ENCODE measurements at regions not wholly inside any gene's neighbourhood (a gene's known extent, or its start where the extent isn't known, plus 50 kb on each side); places are given as distances from the start of the nearest gene placed in this dataset.

DNA sequence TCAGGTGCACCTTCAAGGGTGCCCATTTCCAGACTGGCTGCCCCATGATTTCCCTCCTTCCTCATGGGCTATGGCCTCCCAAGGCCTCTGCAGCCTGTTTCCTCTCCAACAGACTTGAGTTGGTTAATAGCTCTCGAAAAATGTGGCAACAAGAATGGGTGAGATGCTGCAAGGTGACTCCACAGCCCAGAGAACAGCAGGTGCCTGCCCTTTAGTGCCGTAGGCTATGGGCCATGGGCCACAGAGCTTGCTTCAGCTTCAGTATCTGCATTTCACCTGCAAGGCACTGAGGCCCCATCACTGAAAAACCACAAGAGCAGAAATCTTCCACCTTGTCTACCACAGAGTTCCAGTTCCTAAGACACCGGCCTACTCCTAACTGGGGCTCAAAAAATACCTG is 122.0 kb downstream of the ETS2 start:
- no peaks in the 10 kb centered on the region; a peak in 1 of 4 replicates for H3K27me3 ChIP-seq (replicated peaks in 1 of 2; ENCODE audit: control insufficient read depth in 2 of 2, insufficient read depth in 2 of 2, low read length in 1 of 2)
- ChIA-PET POLR2A (no interaction called here), CTCF (no interaction called here), RAD21 (ENCODE audit: unreplicated experiment) (no interaction called here), SMC1A (ENCODE audit: uncharacterized antibody, unreplicated experiment) (no interaction called here)
- H3K4me3 ChIP-seq = no peak overlapping the region
- no peak overlapping the region for H3K9ac ChIP-seq (ENCODE audit: control insufficient read depth, insufficient read depth, low read length)
- 39% methylated on average over 3 of the region's 3 CpGs for WGBS (ENCODE audit: insufficient coverage, insufficient replicate concordance, low lambda C conversion rate, missing lambda C conversion rate)
- DNase-seq (ENCODE audit: low read depth, low spot score) = no peak
- no peak overlapping the region for H3K4me2 ChIP-seq (ENCODE audit: control insufficient read depth, insufficient read depth)
- intact Hi-C loops (cut with micrococcal nuclease; ENCODE audit: unreplicated experiment) = no loop called here
- no peak overlapping the region for H2AFZ ChIP-seq (ENCODE audit: control insufficient read depth, low read depth, low read length)
- no peak for ATAC-seq
- H3K4me1 ChIP-seq (ENCODE audit: control insufficient read depth, insufficient read depth, low read length) = no peaks in the 10 kb centered on the region
- no peaks in the 10 kb centered on the region for H3K9me3 ChIP-seq (replicated peaks; ENCODE audit: control insufficient read depth, insufficient read depth, low read length)
- in situ Hi-C loops (cut with MboI) = no loop called here
- H3K36me3 ChIP-seq (ENCODE audit: control insufficient read depth in 2 of 2, insufficient read depth in 2 of 2, low read length in 1 of 2) = no peaks in the 10 kb centered on the region
- no peak overlapping the region for H3K27ac ChIP-seq (ENCODE audit: control insufficient read depth, insufficient read depth)
- BruUV-seq (replicated peaks) = no TSS peak
- H3K79me2 ChIP-seq (ENCODE audit: control insufficient read depth, insufficient read depth, low read length) = no peaks in the 10 kb centered on the region
- no peaks in the 10 kb centered on the region for H4K20me1 ChIP-seq (ENCODE audit: control insufficient read depth, insufficient read depth)
- no peak for TF ChIP-seq TCF12 (IDR thresholded peaks at IDR 0.05; ENCODE audit: low read depth, low read length)
- TF ChIP-seq STAT3 (IDR thresholded peaks at IDR 0.05; ENCODE audit: low read depth, low read length) = no peak
- TF ChIP-seq SP1 (IDR thresholded peaks at IDR 0.05; ENCODE audit: low read depth, low read length) = no peak
- no peak for TF ChIP-seq CEBPB (IDR thresholded peaks at IDR 0.05; ENCODE audit: borderline replicate concordance in 1 of 2, low read depth in 2 of 2, low read length in 2 of 2)
- no peak for TF ChIP-seq SPI1 (IDR thresholded peaks at IDR 0.05; ENCODE audit: borderline replicate concordance, insufficient read depth, low read depth, low read length)
- TF ChIP-seq STAT1 (conservative IDR thresholded peaks at IDR 0.05) = no peak
- TF ChIP-seq NFYA (IDR thresholded peaks at IDR 0.05; ENCODE audit: borderline replicate concordance, low read depth, low read length) = no peak
- TF ChIP-seq ZNF217 (IDR thresholded peaks at IDR 0.05) = no peak
- no peak for TF ChIP-seq IKZF2 (IDR thresholded peaks at IDR 0.05)
- TF ChIP-seq, protein P1, sequence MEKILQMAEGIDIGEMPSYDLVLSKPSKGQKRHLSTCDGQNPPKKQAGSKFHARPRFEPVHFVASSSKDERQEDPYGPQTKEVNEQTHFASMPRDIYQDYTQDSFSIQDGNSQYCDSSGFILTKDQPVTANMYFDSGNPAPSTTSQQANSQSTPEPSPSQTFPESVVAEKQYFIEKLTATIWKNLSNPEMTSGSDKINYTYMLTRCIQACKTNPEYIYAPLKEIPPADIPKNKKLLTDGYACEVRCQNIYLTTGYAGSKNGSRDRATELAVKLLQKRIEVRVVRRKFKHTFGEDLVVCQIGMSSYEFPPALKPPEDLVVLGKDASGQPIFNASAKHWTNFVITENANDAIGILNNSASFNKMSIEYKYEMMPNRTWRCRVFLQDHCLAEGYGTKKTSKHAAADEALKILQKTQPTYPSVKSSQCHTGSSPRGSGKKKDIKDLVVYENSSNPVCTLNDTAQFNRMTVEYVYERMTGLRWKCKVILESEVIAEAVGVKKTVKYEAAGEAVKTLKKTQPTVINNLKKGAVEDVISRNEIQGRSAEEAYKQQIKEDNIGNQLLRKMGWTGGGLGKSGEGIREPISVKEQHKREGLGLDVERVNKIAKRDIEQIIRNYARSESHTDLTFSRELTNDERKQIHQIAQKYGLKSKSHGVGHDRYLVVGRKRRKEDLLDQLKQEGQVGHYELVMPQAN (conservative IDR thresholded peaks at IDR 0.05) = no peak
- TF ChIP-seq ZNF207 (IDR thresholded peaks at IDR 0.05; ENCODE audit: borderline replicate concordance) = no peak
- FAIRE-seq = no peak

Measured in GM12878 (cell line).